Caco-2 (cell line): ENCODE measurements at regions not wholly inside any gene's neighbourhood (a gene's known extent, or its start where the extent isn't known, plus 50 kb on each side); places are given as distances from the start of the nearest gene placed in this dataset.

Experiments used
- BruUV-seq: library from RNA; stranded (reverse); fragments of 400-500 nt; replicated peaks from 2 replicates; lab custom pipeline; 2021; lab: Mats Ljungman, UMichigan
- CTCF ChIA-PET: fragments of 300-600 bp; sonication (Branson Sonifier 250); formaldehyde crosslinking; loops from one replicate; lab custom pipeline; 2022; ENCODE audit warnings: antibody characterized with exemption; lab: Charles Lee
- POLR2A ChIA-PET: fragments of 300-600 bp; sonication (Branson Sonifier 250); formaldehyde crosslinking; loops from one replicate; lab custom pipeline; 2022; ENCODE audit warnings: antibody characterized with exemption; lab: Charles Lee
- DNase-seq, 2 experiments: peaks; one replicate each; pipeline versions ENCODE4 v3.0.0 to v3.0.0-alpha.2; 2020 to 2022
- H3K27me3 ChIP-seq: replicated peaks from 2 replicates; pipeline ENCODE4 v1.6.0; 2011; ENCODE audit warnings: low read length; ENCODE audit not compliant: control insufficient read depth, insufficient read depth
- H3K36me3 ChIP-seq: 2 replicates; pipeline ENCODE4 v1.5.1; 2011; ENCODE audit warnings: low read length; ENCODE audit not compliant: control insufficient read depth, insufficient read depth
- H3K4me1 ChIP-seq: fragments of 250-450 bp; sonication (Bioruptor Pico); 2 replicates; pipeline ENCODE4 v1.5.1; 2020; ENCODE audit warnings: mild to moderate bottlenecking
- H3K4me3 ChIP-seq: 2 replicates; pipeline ENCODE4 v1.5.1; 2011; ENCODE audit warnings: low read depth, mild to moderate bottlenecking, control low read depth, low read length
- H3K9me3 ChIP-seq: fragments of 250-450 bp; sonication (Bioruptor Pico); 2 replicates; pipeline ENCODE4 v1.5.1; 2020; ENCODE audit warnings: mild to moderate bottlenecking, moderate library complexity
- H3K27ac Mint-ChIP-seq: one replicate; pipeline ENCODE4 v1.8.0; 2022; ENCODE audit warnings: mixed read lengths; ENCODE audit not compliant: unreplicated experiment
- H3K27me3 Mint-ChIP-seq: one replicate; pipeline ENCODE4 v1.8.0; 2022; ENCODE audit warnings: mixed read lengths; ENCODE audit not compliant: insufficient read depth, unreplicated experiment
- H3K36me3 Mint-ChIP-seq: one replicate; pipeline ENCODE4 v1.8.0; 2022; ENCODE audit warnings: mild to moderate bottlenecking, mixed read lengths; ENCODE audit not compliant: insufficient read depth, unreplicated experiment
- H3K4me1 Mint-ChIP-seq: one replicate; pipeline ENCODE4 v1.8.0; 2022; ENCODE audit warnings: low read depth, mixed read lengths; ENCODE audit not compliant: unreplicated experiment
- H3K4me3 Mint-ChIP-seq: one replicate; pipeline ENCODE4 v1.8.0; 2022; ENCODE audit warnings: mild to moderate bottlenecking, moderate library complexity, mixed read lengths; ENCODE audit not compliant: unreplicated experiment
- H3K9me3 Mint-ChIP-seq: one replicate; pipeline ENCODE4 v1.8.0; 2022; ENCODE audit warnings: mixed read lengths; ENCODE audit not compliant: unreplicated experiment
- CTCF ChIP-seq, 2 experiments: fragments of 200-600 bp in 1 of 2; IDR thresholded peaks; 1 replicate in 1 of 2; 2 replicates in 1 of 2; pipeline versions ENCODE4 v1.5.1 to v1.8.0; 2011 to 2022; ENCODE audit warnings: antibody characterized with exemption in 1 of 2, control low read depth in 1 of 2, inconsistent platforms in 1 of 2, low read depth in 1 of 2, low read length in 1 of 2, mild to moderate bottlenecking in 1 of 2, moderate library complexity in 1 of 2; ENCODE audit not compliant: insufficient read depth in 1 of 2, severe bottlenecking in 1 of 2, unreplicated experiment in 1 of 2
- intact Hi-C: fragments of 100-400 bp; cut with micrococcal nuclease; formaldehyde crosslinking; loops from one replicate; pipeline ENCODE4 v1.10.0; 2022; ENCODE audit not compliant: unreplicated experiment

- H3K27me3 ChIP-seq, result no peaks in the 10 kb centered on the region
- no peak overlapping the region for H3K4me3 ChIP-seq
- H3K36me3 ChIP-seq, result no peaks in the 10 kb centered on the region
- no peaks in the 10 kb centered on the region for H3K4me1 Mint-ChIP-seq
- TF ChIP-seq CTCF (IDR thresholded peaks at IDR 0.05; ENCODE audit: insufficient read depth in 1 of 2, low read depth in 1 of 2, low read length in 1 of 2, severe bottlenecking in 1 of 2, unreplicated experiment in 1 of 2), result no peak
- no peak overlapping the region for H3K4me3 Mint-ChIP-seq
- BruUV-seq, result no TSS peak
- no peaks in the 10 kb centered on the region for H3K9me3 ChIP-seq
- no peak for DNase-seq
- no peak overlapping the region for H3K27ac Mint-ChIP-seq
- no peaks in the 10 kb centered on the region for H3K36me3 Mint-ChIP-seq
- H3K9me3 Mint-ChIP-seq, result no peaks in the 10 kb centered on the region
- POLR2A ChIA-PET, result no interaction called here
- CTCF ChIA-PET, result no interaction called here
- intact Hi-C loops, result no loop called here
- no peaks in the 10 kb centered on the region for H3K27me3 Mint-ChIP-seq
- H3K4me1 ChIP-seq, result no peaks in the 10 kb centered on the region
Measured at GRCh38 chr9:79266986-79267385, 304.8 kb upstream of the TLE4 start.

GRCh38 chr9:79268806-79269205, 303.0 kb upstream of the TLE4 start:
- H3K27me3 Mint-ChIP-seq, result no peaks in the 10 kb centered on the region
- no peak for DNase-seq
- BruUV-seq, result no TSS peak
- no peaks in the 10 kb centered on the region for H3K36me3 Mint-ChIP-seq
- no peaks in the 10 kb centered on the region for H3K27me3 ChIP-seq
- H3K36me3 ChIP-seq, result no peaks in the 10 kb centered on the region
- CTCF ChIA-PET, result no interaction called here
- no peak overlapping the region for H3K4me3 ChIP-seq
- H3K4me1 Mint-ChIP-seq, result no peaks in the 10 kb centered on the region
- H3K4me3 Mint-ChIP-seq, result no peak overlapping the region
- H3K9me3 ChIP-seq, result no peaks in the 10 kb centered on the region
- intact Hi-C loops, result no loop called here
- TF ChIP-seq CTCF (IDR thresholded peaks at IDR 0.05; ENCODE audit: insufficient read depth in 1 of 2, low read depth in 1 of 2, low read length in 1 of 2, severe bottlenecking in 1 of 2, unreplicated experiment in 1 of 2), result no peak
- POLR2A ChIA-PET, result no interaction called here
- no peaks in the 10 kb centered on the region for H3K4me1 ChIP-seq
- H3K9me3 Mint-ChIP-seq, result no peaks in the 10 kb centered on the region
- no peak overlapping the region for H3K27ac Mint-ChIP-seq

- H3K4me3 Mint-ChIP-seq, result no peak overlapping the region
- Histone ChIP-seq H3K4me1 (no peaks in the 10 kb centered on the region), H3K4me3 (no peak overlapping the region), H3K27me3 (no peaks in the 10 kb centered on the region), H3K36me3 (no peaks in the 10 kb centered on the region), H3K9me3 (no peaks in the 10 kb centered on the region)
- ChIA-PET POLR2A (no interaction called here), CTCF (no interaction called here)
- H3K9me3 Mint-ChIP-seq, result no peaks in the 10 kb centered on the region
- intact Hi-C loops, result no loop called here
- DNase-seq, result no peak
- TF ChIP-seq CTCF (IDR thresholded peaks at IDR 0.05; ENCODE audit: insufficient read depth in 1 of 2, low read depth in 1 of 2, low read length in 1 of 2, severe bottlenecking in 1 of 2, unreplicated experiment in 1 of 2), result no peak
- no TSS peak for BruUV-seq
- no peaks in the 10 kb centered on the region for H3K36me3 Mint-ChIP-seq
- no peaks in the 10 kb centered on the region for H3K27me3 Mint-ChIP-seq
- no peak overlapping the region for H3K27ac Mint-ChIP-seq
- H3K4me1 Mint-ChIP-seq, result no peaks in the 10 kb centered on the region
Measured at GRCh38 chr9:79273311-79273710, 298.5 kb upstream of the TLE4 start.
